Keratinocyte (primary cell): ENCODE measurements at regions not wholly inside any gene's neighbourhood (a gene's known extent, or its start where the extent isn't known, plus 50 kb on each side); places are given as distances from the start of the nearest gene placed in this dataset.

Experiments
- CTCF ChIP-seq, 3 experiments: IDR thresholded peaks in 1 of 3; conservative IDR thresholded peaks in 1 of 3; optimal IDR thresholded peaks in 1 of 3; 2 replicates in 2 of 3; 3 replicates in 1 of 3; pipeline versions ENCODE3 to v1.5.1; 2011; ENCODE audit warnings: low read length in 3 of 3, mild to moderate bottlenecking in 3 of 3, moderate library complexity in 2 of 3, control low read depth in 1 of 3, inconsistent platforms in 1 of 3; ENCODE audit not compliant: insufficient read depth in 2 of 3; ENCODE audit errors: extremely low read depth in 1 of 3
- EZH2 ChIP-seq: IDR thresholded peaks from one replicate; pipeline ENCODE4 v1.6.1; 2012; ENCODE audit warnings: inconsistent platforms, mild to moderate bottlenecking, low read length, moderate library complexity

DNA sequence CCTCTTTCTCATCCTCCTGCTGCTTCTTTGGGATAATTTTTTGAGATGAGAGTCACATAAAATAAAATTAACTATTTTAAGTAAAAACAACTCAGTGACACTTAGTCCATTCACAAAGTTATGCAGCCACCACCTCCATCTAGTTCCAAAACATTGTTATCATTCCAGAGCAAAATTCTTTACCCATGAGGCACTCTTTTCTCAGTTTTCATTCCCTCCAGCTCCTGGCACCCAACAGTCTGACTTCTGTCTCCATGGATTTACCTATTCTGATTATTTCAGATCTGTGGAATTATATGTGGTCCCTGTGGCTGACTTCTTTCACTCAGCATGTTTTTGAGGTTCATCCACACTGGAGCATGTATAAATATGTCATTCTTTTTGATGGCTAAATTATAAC is 239.9 kb upstream of the DYNLRB2 start:
- TF ChIP-seq CTCF (optimal IDR thresholded peaks at IDR 0.05 in 1 of 3, IDR thresholded peaks at IDR 0.05 in 1 of 3, conservative IDR thresholded peaks at IDR 0.05 in 1 of 3; ENCODE audit: extremely low read depth in 1 of 3, insufficient read depth in 2 of 3, low read length in 3 of 3) (no peak), EZH2 (no peak)
